ENCODE measurements at regions not wholly inside any gene's neighbourhood (a gene's known extent, or its start where the extent isn't known, plus 50 kb on each side); places are given as distances from the start of the nearest gene placed in this dataset.
"Not testable (repeated sequence)": the region's sequence is repeated elsewhere in the genome, so short reads cannot be mapped to it uniquely, and the experiment has no call there.

- DNase-seq = no peak
Measured at GRCh38 chr16:22659933-22660332, 149.2 kb downstream of the NPIPB5 start.

GRCh38 chr16:22660441-22661160, 149.9 kb downstream of the NPIPB5 start:
- no peak for DNase-seq

- DNase-seq = no peak
Measured at GRCh38 chr16:22661161-22661647, 150.5 kb downstream of the NPIPB5 start.

GRCh38 chr16:22662958-22663357, 151.0 kb upstream of the HS3ST2 start:
- DNase-seq = not testable (repeated sequence)

GRCh38 chr16:22663389-22664064, 150.4 kb upstream of the HS3ST2 start:
- DNase-seq = no peak

- no peak for DNase-seq
Measured at GRCh38 chr16:22664132-22664531, 149.8 kb upstream of the HS3ST2 start.

GRCh38 chr16:22664561-22664997, 149.4 kb upstream of the HS3ST2 start:
- no peak for DNase-seq

- no peak for DNase-seq
Measured at GRCh38 chr16:22665048-22665797, 148.7 kb upstream of the HS3ST2 start.

- DNase-seq = no peak
Measured at GRCh38 chr16:22665803-22666202, 148.2 kb upstream of the HS3ST2 start.

- DNase-seq = no peak
Measured at GRCh38 chr16:22668318-22668717, 145.6 kb upstream of the HS3ST2 start.

- DNase-seq = no peak
Measured at GRCh38 chr16:22670044-22670536, 143.9 kb upstream of the HS3ST2 start.

GRCh38 chr16:22670551-22671041, 143.4 kb upstream of the HS3ST2 start:
- DNase-seq = peak; percentile 56

- DNase-seq = no peak
Measured at GRCh38 chr16:22671301-22672076, 142.5 kb upstream of the HS3ST2 start.

- no peak for DNase-seq
Measured at GRCh38 chr16:22672830-22673210, 141.1 kb upstream of the HS3ST2 start.

GRCh38 chr16:22673421-22673831, 140.5 kb upstream of the HS3ST2 start:
- no peak for DNase-seq

GRCh38 chr16:22674832-22675191, 139.2 kb upstream of the HS3ST2 start:
- no peak for DNase-seq

GRCh38 chr16:22675745-22676540, 138.0 kb upstream of the HS3ST2 start:
- DNase-seq = no peak

GRCh38 chr16:22677024-22677830, 136.7 kb upstream of the HS3ST2 start:
- DNase-seq = no peak

GRCh38 chr16:22678311-22678710, 135.7 kb upstream of the HS3ST2 start:
- DNase-seq = no peak

- no peak for DNase-seq
Measured at GRCh38 chr16:22681554-22682291, 132.2 kb upstream of the HS3ST2 start.

Measured in hematopoietic multipotent progenitor cell treated with erythropoietin and hydrocortisone succinate and interleukin-3 and kit ligand, for 6 days (in vitro differentiated cells).